NCI-H1436 (cell line): ENCODE measurements at regions not wholly inside any gene's neighbourhood (a gene's known extent, or its start where the extent isn't known, plus 50 kb on each side); places are given as distances from the start of the nearest gene placed in this dataset.

Experiments used
- DNase-seq: peaks from one replicate; lab custom pipeline; 2025; lab: John Stamatoyannopoulos, UW

- DNase-seq, result no peak
Measured at GRCh38 chr11:41978945-41979344, 519.5 kb upstream of the LRRC4C start.

- no peak for DNase-seq
Measured at GRCh38 chr11:41980741-41981140, 521.3 kb upstream of the LRRC4C start.

- DNase-seq, result no peak
Measured at GRCh38 chr11:41982276-41982675, 522.8 kb upstream of the LRRC4C start.

- no peak for DNase-seq
Measured at GRCh38 chr11:41982975-41983374, 523.5 kb upstream of the LRRC4C start.

- DNase-seq, result no peak
Measured at GRCh38 chr11:41983475-41983874, 524.0 kb upstream of the LRRC4C start.

- DNase-seq, result no peak
Measured at GRCh38 chr11:41984023-41984422, 524.6 kb upstream of the LRRC4C start.

GRCh38 chr11:41985799-41986198 is 526.3 kb upstream of the LRRC4C start:
- DNase-seq, result no peak

GRCh38 chr11:41988951-41989572 is 529.6 kb upstream of the LRRC4C start:
- no peak for DNase-seq

GRCh38 chr11:41989823-41990380 is 530.5 kb upstream of the LRRC4C start:
- DNase-seq, result no peak

- no peak for DNase-seq
Measured at GRCh38 chr11:41996533-41996932, 537.1 kb upstream of the LRRC4C start.

- DNase-seq, result no peak
Measured at GRCh38 chr11:41997844-41998401, 538.5 kb upstream of the LRRC4C start.

- DNase-seq, result no peak
Measured at GRCh38 chr11:41999066-41999465, 539.6 kb upstream of the LRRC4C start.

- DNase-seq, result no peak
Measured at GRCh38 chr11:42003801-42004200, 544.3 kb upstream of the LRRC4C start.

- no peak for DNase-seq
Measured at GRCh38 chr11:42006766-42007165, 547.3 kb upstream of the LRRC4C start.

GRCh38 chr11:42012271-42012670 is 552.8 kb upstream of the LRRC4C start:
- no peak for DNase-seq

- no peak for DNase-seq
Measured at GRCh38 chr11:42013656-42014201, 554.3 kb upstream of the LRRC4C start.

- no peak for DNase-seq
Measured at GRCh38 chr11:42021911-42022310, 562.5 kb upstream of the LRRC4C start.

- no peak for DNase-seq
Measured at GRCh38 chr11:42023267-42023666, 563.8 kb upstream of the LRRC4C start.

- no peak for DNase-seq
Measured at GRCh38 chr11:42025121-42025803, 565.8 kb upstream of the LRRC4C start.

GRCh38 chr11:42034826-42035225 is 575.4 kb upstream of the LRRC4C start:
- no peak for DNase-seq

- no peak for DNase-seq
Measured at GRCh38 chr11:42036201-42036600, 576.7 kb upstream of the LRRC4C start.

GRCh38 chr11:42043312-42043711 is 583.9 kb upstream of the LRRC4C start:
- DNase-seq, result no peak
